ENCODE measurements at regions not wholly inside any gene's neighbourhood (a gene's known extent, or its start where the extent isn't known, plus 50 kb on each side); places are given as distances from the start of the nearest gene placed in this dataset.

GRCh38 chr3:188031121-188031520, 122.8 kb upstream of the LPP start:
- no peak for TF ChIP-seq POLR2AphosphoS5 (IDR thresholded peaks at IDR 0.05; ENCODE audit: low read depth, low read length)
- no peak for TF ChIP-seq POLR2A (IDR thresholded peaks at IDR 0.05; ENCODE audit: low read depth, low read length)
